PC-3 (cell line): ENCODE measurements at regions not wholly inside any gene's neighbourhood (a gene's known extent, or its start where the extent isn't known, plus 50 kb on each side); places are given as distances from the start of the nearest gene placed in this dataset.

ENCODE experiments used
- ATAC-seq: fragments of 200-7000 bp; cut with Tn5 transposase; 2 replicates; pipeline ENCODE4 v1.9.1; 2020; ENCODE audit warnings: mild to moderate bottlenecking, moderate library complexity
- BruUV-seq: library from RNA; stranded (reverse); fragments of 400-500 nt; replicated peaks from 2 replicates; lab custom pipeline; 2021; lab: Mats Ljungman, UMichigan
- CTCF ChIA-PET: fragments of 300-600 bp; sonication (Branson Sonifier 250); formaldehyde crosslinking; loops from one replicate; lab custom pipeline; 2022; ENCODE audit warnings: antibody characterized with exemption; lab: Charles Lee
- POLR2A ChIA-PET: fragments of 300-600 bp; sonication (Branson Sonifier 250); formaldehyde crosslinking; loops from one replicate; lab custom pipeline; 2022; ENCODE audit warnings: antibody characterized with exemption; ENCODE audit not compliant: unreplicated experiment; lab: Charles Lee
- DNase-seq: peaks from one replicate; pipeline ENCODE4 v3.0.0-alpha.2; 2015
- H2AFZ ChIP-seq: fragments of 300-600 bp; sonication (generic); 2 replicates; pipeline ENCODE4 v1.6.0; 2016; ENCODE audit warnings: antibody characterized with exemption, low read length
- H3F3A ChIP-seq: fragments of 300-600 bp; sonication (generic); one replicate; pipeline ENCODE4 v1.6.0; 2017; ENCODE audit warnings: antibody characterized with exemption, low read length, control low read depth, mild to moderate bottlenecking; ENCODE audit not compliant: unreplicated experiment
- H3K27ac ChIP-seq: fragments of 300-600 bp; sonication (generic); 2 replicates; pipeline ENCODE4 v1.5.1; 2016; ENCODE audit warnings: mild to moderate bottlenecking, low read length
- H3K27me3 ChIP-seq: fragments of 300-600 bp; sonication (generic); 2 replicates; pipeline ENCODE4 v1.6.1; 2016; ENCODE audit warnings: low read length, mixed read lengths
- H3K36me3 ChIP-seq: fragments of 300-600 bp; sonication (generic); 2 replicates; pipeline ENCODE4 v1.6.1; 2016; ENCODE audit warnings: low read depth, mixed run types, low read length, mixed read lengths
- H3K4me1 ChIP-seq: fragments of 300-600 bp; sonication (generic); 2 replicates; pipeline ENCODE4 v1.5.1; 2016; ENCODE audit warnings: low read length; ENCODE audit not compliant: insufficient read depth
- H3K4me2 ChIP-seq: fragments of 300-600 bp; sonication (generic); 2 replicates; pipeline ENCODE4 v1.6.0; 2016; ENCODE audit warnings: low read length
- H3K4me3 ChIP-seq: fragments of 300-600 bp; sonication (generic); 2 replicates; pipeline ENCODE4 v1.5.1; 2016; ENCODE audit warnings: mild to moderate bottlenecking, low read length, mixed read lengths
- H3K79me2 ChIP-seq: fragments of 300-600 bp; sonication (generic); 2 replicates; pipeline ENCODE4 v1.6.1; 2017; ENCODE audit warnings: low read length, mixed read lengths
- H3K9ac ChIP-seq: fragments of 300-600 bp; sonication (generic); 2 replicates; pipeline ENCODE4 v1.6.0; 2016; ENCODE audit warnings: mild to moderate bottlenecking, low read length
- H3K9me2 ChIP-seq: fragments of 300-600 bp; sonication (generic); replicated peaks from 2 replicates; pipeline ENCODE4 v1.6.1; 2016; ENCODE audit warnings: mixed run types, low read length, mixed read lengths
- H3K9me3 ChIP-seq: fragments of 300-600 bp; sonication (generic); 2 replicates; pipeline ENCODE4 v1.6.1; 2016; ENCODE audit warnings: low read length, mixed read lengths
- H4K20me1 ChIP-seq: fragments of 300-600 bp; sonication (generic); 2 replicates; pipeline ENCODE4 v1.6.1; 2016; ENCODE audit warnings: low read length, mixed read lengths
- CTCF ChIP-seq: fragments of 300-600 bp; sonication (generic); conservative IDR thresholded peaks from 2 replicates; pipeline ENCODE4 v1.5.1; 2017; ENCODE audit warnings: antibody characterized with exemption, low read depth, mild to moderate bottlenecking, low read length
- EZH2 ChIP-seq: fragments of 300-600 bp; sonication (generic); IDR thresholded peaks from one replicate; pipeline ENCODE4 v1.6.1; 2017; ENCODE audit warnings: antibody characterized with exemption, mild to moderate bottlenecking, low read length; ENCODE audit not compliant: unreplicated experiment
- EZH2phosphoT487 ChIP-seq: fragments of 300-600 bp; sonication (generic); IDR thresholded peaks from 2 replicates; pipeline ENCODE4 v1.6.1; 2018; ENCODE audit warnings: mild to moderate bottlenecking, antibody characterized with exemption, low read length, borderline replicate concordance
- intact Hi-C: fragments of 100-400 bp; cut with micrococcal nuclease; formaldehyde crosslinking; loops from 2 replicates; pipeline ENCODE4 v1.9.0; 2023

GRCh38 chr20:24838546-24839535 lies 110.2 kb upstream of the CST7 start:
- no peak for TF ChIP-seq EZH2
- TF ChIP-seq EZH2phosphoT487, result no peak
- TF ChIP-seq CTCF, result no peak
- no peak overlapping the region for H3K27ac ChIP-seq
- H3K9me2 ChIP-seq, result no peaks in the 10 kb centered on the region
- H4K20me1 ChIP-seq, result no peaks in the 10 kb centered on the region
- H3K9me3 ChIP-seq, result no peaks in the 10 kb centered on the region
- POLR2A ChIA-PET, result no interaction called here
- H3K4me1 ChIP-seq, result no peaks in the 10 kb centered on the region
- DNase-seq (no peak), ATAC-seq (no peak)
- intact Hi-C loops, result no loop called here
- H3K4me2 ChIP-seq, result no peak overlapping the region
- H3K79me2 ChIP-seq, result no peaks in the 10 kb centered on the region
- no peak overlapping the region for H3K9ac ChIP-seq
- no TSS peak for BruUV-seq
- H3F3A ChIP-seq, result no peaks in the 10 kb centered on the region
- H3K27me3 ChIP-seq, result peaks cover 83% of the 10 kb centered on the region
- no peaks in the 10 kb centered on the region for H3K36me3 ChIP-seq
- no peak overlapping the region for H3K4me3 ChIP-seq
- H2AFZ ChIP-seq, result no peak overlapping the region
- CTCF ChIA-PET, result no interaction called here

GRCh38 chr20:24840121-24840713 lies 108.9 kb upstream of the CST7 start:
- H3K9ac ChIP-seq, result no peak overlapping the region
- intact Hi-C loops, result no loop called here
- POLR2A ChIA-PET, result no interaction called here

More at GRCh38 chr20:24840121-24840713, 108.9 kb upstream of the CST7 start:
- Histone ChIP-seq H3F3A (no peaks in the 10 kb centered on the region), H3K9me3 (no peaks in the 10 kb centered on the region), H3K27me3 (peaks cover 77% of the 10 kb centered on the region), H3K4me3 (no peak overlapping the region), H3K4me2 (no peak overlapping the region), H3K36me3 (no peaks in the 10 kb centered on the region), H3K27ac (no peak overlapping the region), H2AFZ (no peak overlapping the region), H3K9me2 (no peaks in the 10 kb centered on the region), H4K20me1 (no peaks in the 10 kb centered on the region), H3K79me2 (no peaks in the 10 kb centered on the region), H3K4me1 (no peaks in the 10 kb centered on the region)
- no peak for DNase-seq
- CTCF ChIA-PET, result no interaction called here
- no TSS peak for BruUV-seq
- TF ChIP-seq CTCF, result no peak
- no peak for TF ChIP-seq EZH2phosphoT487
- no peak for ATAC-seq
